HG02642 (cell line): ENCODE measurements at regions not wholly inside any gene's neighbourhood (a gene's known extent, or its start where the extent isn't known, plus 50 kb on each side); places are given as distances from the start of the nearest gene placed in this dataset.

Experiments
- ATAC-seq: cut with Tn5 transposase; IDR thresholded peaks from one replicate; pipeline ENCODE4 v1.9.1; 2021; ENCODE audit warnings: mild to moderate bottlenecking; ENCODE audit not compliant: unreplicated experiment, poor library complexity

GRCh38 chr14:98321841-98322240, 950.2 kb downstream of the BCL11B start:
- no peak for ATAC-seq

- no peak for ATAC-seq
Measured at GRCh38 chr14:98323836-98324235, 948.2 kb downstream of the BCL11B start.

- no peak for ATAC-seq
Measured at GRCh38 chr14:98325761-98326160, 946.2 kb downstream of the BCL11B start.

GRCh38 chr14:98328496-98328895, 943.5 kb downstream of the BCL11B start:
- no peak for ATAC-seq

- ATAC-seq = no peak
Measured at GRCh38 chr14:98334186-98334585, 937.8 kb downstream of the BCL11B start.

GRCh38 chr14:98341211-98341610, 930.8 kb downstream of the BCL11B start:
- no peak for ATAC-seq

- no peak for ATAC-seq
Measured at GRCh38 chr14:98345161-98345560, 926.8 kb downstream of the BCL11B start.

GRCh38 chr14:98347686-98348085, 924.3 kb downstream of the BCL11B start:
- no peak for ATAC-seq

- no peak for ATAC-seq
Measured at GRCh38 chr14:98348505-98348904, 923.5 kb downstream of the BCL11B start.

- no peak for ATAC-seq
Measured at GRCh38 chr14:98350213-98350612, 921.8 kb downstream of the BCL11B start.

- no peak for ATAC-seq
Measured at GRCh38 chr14:98364961-98365360, 907.0 kb downstream of the BCL11B start.

- no peak for ATAC-seq
Measured at GRCh38 chr14:98366429-98366828, 905.6 kb downstream of the BCL11B start.

- no peak for ATAC-seq
Measured at GRCh38 chr14:98368221-98368620, 903.8 kb downstream of the BCL11B start.

- ATAC-seq = no peak
Measured at GRCh38 chr14:98368916-98369315, 903.1 kb downstream of the BCL11B start.

GRCh38 chr14:98369344-98369743, 902.7 kb downstream of the BCL11B start:
- ATAC-seq = no peak

- ATAC-seq = no peak
Measured at GRCh38 chr14:98370352-98370751, 901.6 kb downstream of the BCL11B start.

GRCh38 chr14:98371141-98371540, 900.9 kb downstream of the BCL11B start:
- no peak for ATAC-seq

- no peak for ATAC-seq
Measured at GRCh38 chr14:98374136-98374535, 897.9 kb downstream of the BCL11B start.

- ATAC-seq = no peak
Measured at GRCh38 chr14:98375566-98375965, 896.4 kb downstream of the BCL11B start.

GRCh38 chr14:98379830-98380229, 892.2 kb downstream of the BCL11B start:
- no peak for ATAC-seq

- ATAC-seq = no peak
Measured at GRCh38 chr14:98382662-98383061, 889.3 kb downstream of the BCL11B start.

GRCh38 chr14:98385851-98386250, 886.1 kb downstream of the BCL11B start:
- ATAC-seq = no peak

- ATAC-seq = no peak
Measured at GRCh38 chr14:98391061-98391460, 880.9 kb downstream of the BCL11B start.
